ENCODE measurements at regions not wholly inside any gene's neighbourhood (a gene's known extent, or its start where the extent isn't known, plus 50 kb on each side); places are given as distances from the start of the nearest gene placed in this dataset.

- WGBS, 2 donors, result 76 to 82% methylated on average over 5 of the region's 5 CpGs
- H3K27ac ChIP-seq, result no peak overlapping the region
- H3K9me3 ChIP-seq, result no peaks in the 10 kb centered on the region
- DNase-seq (no peak), ATAC-seq (no peak)
- no peak for TF ChIP-seq CTCF (IDR thresholded peaks at IDR 0.05)
- H3K4me1 ChIP-seq, result no peaks in the 10 kb centered on the region
- intact Hi-C loops (cut with DNase I), result no loop called here
- H3K27me3 ChIP-seq, result no peaks in the 10 kb centered on the region
- H3K4me3 ChIP-seq, result no peak overlapping the region
- H3K36me3 ChIP-seq, result no peaks in the 10 kb centered on the region
Observed at GRCh38 chr5:93272108-93272507, 308.9 kb downstream of the NR2F1-AS1 start.

DNA sequence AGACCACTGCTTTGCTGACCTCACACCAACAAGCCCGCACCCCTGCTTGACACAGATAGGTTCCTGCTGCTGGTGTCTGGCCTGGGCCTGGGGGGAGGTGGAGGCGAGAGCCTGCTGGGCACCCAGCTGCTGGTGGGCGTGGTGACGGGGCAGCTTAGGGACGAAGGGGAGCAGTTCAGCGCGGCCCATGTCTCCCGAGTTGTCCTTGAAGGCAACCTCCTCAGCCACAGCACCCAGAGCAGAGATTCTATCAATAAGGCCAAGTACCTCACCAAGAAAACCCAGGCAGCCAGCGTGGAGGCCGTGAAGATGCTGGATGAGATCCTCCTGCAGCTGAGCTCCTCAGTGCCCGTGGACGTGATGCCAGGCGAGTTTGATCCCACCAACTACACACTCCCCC, 313.3 kb downstream of the NR2F1-AS1 start:
- intact Hi-C loops (cut with DNase I), result no loop called here
- H3K27ac ChIP-seq, result no peak overlapping the region
- no peaks in the 10 kb centered on the region for H3K27me3 ChIP-seq
- no peak for ATAC-seq
- H3K9me3 ChIP-seq, result peaks cover 0 to 4% (median 0%) of the 10 kb centered on the region in 11 donors
- DNase-seq, result no peak
- WGBS, 2 donors, result 95 to 96% methylated on average over 13 of the region's 13 CpGs
- H3K4me3 ChIP-seq, result no peak overlapping the region
- no peak for TF ChIP-seq CTCF (IDR thresholded peaks at IDR 0.05)
- no peaks in the 10 kb centered on the region for H3K4me1 ChIP-seq
- no peaks in the 10 kb centered on the region for H3K36me3 ChIP-seq

- no peak overlapping the region for H3K27ac ChIP-seq
- WGBS, 2 donors, result 97 to 99% methylated on average over 20 of the region's 20 CpGs
Observed at GRCh38 chr5:93267276-93267675, 313.7 kb downstream of the NR2F1-AS1 start.

DNA sequence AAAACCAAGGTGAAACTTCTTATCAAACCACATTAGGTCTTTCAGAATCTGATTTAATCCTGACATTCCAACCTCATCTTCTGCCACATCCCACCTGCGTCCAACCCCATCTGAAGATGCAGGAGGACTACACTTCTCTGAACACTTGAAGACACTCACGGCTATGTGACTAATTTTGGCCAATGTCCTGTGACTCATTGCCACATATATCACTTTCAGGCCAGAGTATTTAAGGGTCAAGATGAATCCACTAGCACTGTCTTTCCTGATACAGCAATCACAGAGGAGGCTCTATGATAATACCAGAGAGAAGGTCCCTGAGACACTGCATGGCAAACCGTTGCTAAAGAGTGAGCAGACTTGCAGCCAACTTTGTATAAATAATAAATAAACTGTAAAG, 323.4 kb downstream of the NR2F1-AS1 start:
- H3K9me3 ChIP-seq, result no peaks in the 10 kb centered on the region
- H3K27me3 ChIP-seq, result peaks cover 0 to 3% (median 0%) of the 10 kb centered on the region in 7 donors
- H3K4me1 ChIP-seq, result no peaks in the 10 kb centered on the region
- no peaks in the 10 kb centered on the region for H3K36me3 ChIP-seq
- ATAC-seq, result no peak
- 88 to 89% methylated on average over 3 of the region's 3 CpGs for WGBS, 2 donors
- no peak overlapping the region for H3K27ac ChIP-seq
- TF ChIP-seq CTCF (IDR thresholded peaks at IDR 0.05), result no peak
- intact Hi-C loops (cut with DNase I), result no loop called here
- no peak overlapping the region for H3K4me3 ChIP-seq
- no peak for DNase-seq

More at GRCh38 chr5:93267276-93267675, 313.7 kb downstream of the NR2F1-AS1 start:
- Histone ChIP-seq H3K4me3 (no peak overlapping the region), H3K27me3 (no peaks in the 10 kb centered on the region), H3K9me3 (peaks cover 0 to 4% (median 0%) of the 10 kb centered on the region in 11 donors), H3K4me1 (no peaks in the 10 kb centered on the region), H3K36me3 (no peaks in the 10 kb centered on the region)
- DNase-seq (no peak), ATAC-seq (no peak)
- intact Hi-C loops (cut with DNase I), result no loop called here
- TF ChIP-seq CTCF (IDR thresholded peaks at IDR 0.05), result no peak

DNA sequence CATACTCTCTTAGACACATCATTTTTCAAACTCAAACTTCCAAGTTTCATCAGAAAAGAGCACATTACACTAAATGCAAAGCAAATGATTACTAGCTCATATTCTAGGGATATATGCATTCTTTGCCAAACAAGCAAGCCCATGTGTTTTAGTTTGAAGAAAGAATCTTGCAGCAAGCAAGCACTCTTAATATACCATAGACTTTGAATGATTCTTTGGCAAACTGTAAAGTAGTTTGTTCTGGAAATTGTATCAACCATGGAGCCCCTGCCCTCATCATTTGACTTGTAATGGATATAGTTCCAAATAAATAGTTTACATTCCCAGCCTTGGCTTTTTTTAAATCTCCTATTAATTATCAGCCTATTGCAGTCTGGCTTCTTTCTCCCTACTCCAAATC, 325.2 kb downstream of the NR2F1-AS1 start:
- DNase-seq (no peak), ATAC-seq (no peak)
- Histone ChIP-seq H3K36me3 (no peaks in the 10 kb centered on the region), H3K4me1 (no peaks in the 10 kb centered on the region), H3K4me3 (no peak overlapping the region), H3K27ac (no peak overlapping the region), H3K9me3 (no peaks in the 10 kb centered on the region), H3K27me3 (peaks cover 0 to 3% (median 0%) of the 10 kb centered on the region in 7 donors)
- intact Hi-C loops (cut with DNase I), result no loop called here
- no peak for TF ChIP-seq CTCF (IDR thresholded peaks at IDR 0.05)

All from heart right ventricle (tissue), 16 donors.